ELF-1 (cell line): ENCODE measurements at regions not wholly inside any gene's neighbourhood (a gene's known extent, or its start where the extent isn't known, plus 50 kb on each side); places are given as distances from the start of the nearest gene placed in this dataset.

Experiments
- DNase-seq: peaks from one replicate; pipeline ENCODE4 v3.0.0-alpha.2; 2016; ENCODE audit warnings: low read depth, low spot score

DNA sequence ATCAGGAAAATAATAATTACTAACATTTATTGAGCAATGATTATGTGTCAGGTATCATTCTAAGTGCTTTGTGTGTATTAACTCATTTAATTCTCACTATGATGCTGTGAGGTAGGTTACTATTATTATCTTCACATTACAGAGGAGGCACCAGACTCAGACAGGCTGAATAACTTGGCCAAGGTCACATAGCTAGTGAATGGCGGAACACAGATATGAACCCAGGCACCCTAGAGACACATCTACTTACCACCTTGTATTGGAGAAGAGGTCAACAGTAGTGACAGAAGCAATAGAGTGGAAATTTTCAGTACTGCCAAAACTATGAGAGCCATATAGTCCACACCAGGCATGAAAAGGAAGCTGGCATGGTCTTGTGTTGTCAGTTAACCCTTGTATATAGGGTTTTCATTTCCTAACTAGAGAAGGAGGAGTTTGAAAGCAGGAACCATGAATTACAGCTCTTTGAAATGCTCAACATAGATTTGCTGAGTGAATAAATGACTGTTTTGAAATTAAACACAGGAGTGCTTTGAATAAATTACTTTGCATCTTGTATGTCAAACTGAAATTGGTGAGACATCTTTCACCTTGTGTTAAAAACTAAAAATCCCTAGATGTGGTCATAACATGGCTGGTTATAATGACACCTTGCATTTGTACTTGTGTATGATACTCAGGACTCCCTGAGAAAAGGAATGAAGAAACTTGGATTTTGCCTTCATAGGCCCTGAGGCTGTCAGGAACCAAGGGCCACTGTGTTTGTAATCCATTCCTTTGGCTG is 71.8 kb downstream of the RTL9 start:
- DNase-seq = no peak

DNA sequence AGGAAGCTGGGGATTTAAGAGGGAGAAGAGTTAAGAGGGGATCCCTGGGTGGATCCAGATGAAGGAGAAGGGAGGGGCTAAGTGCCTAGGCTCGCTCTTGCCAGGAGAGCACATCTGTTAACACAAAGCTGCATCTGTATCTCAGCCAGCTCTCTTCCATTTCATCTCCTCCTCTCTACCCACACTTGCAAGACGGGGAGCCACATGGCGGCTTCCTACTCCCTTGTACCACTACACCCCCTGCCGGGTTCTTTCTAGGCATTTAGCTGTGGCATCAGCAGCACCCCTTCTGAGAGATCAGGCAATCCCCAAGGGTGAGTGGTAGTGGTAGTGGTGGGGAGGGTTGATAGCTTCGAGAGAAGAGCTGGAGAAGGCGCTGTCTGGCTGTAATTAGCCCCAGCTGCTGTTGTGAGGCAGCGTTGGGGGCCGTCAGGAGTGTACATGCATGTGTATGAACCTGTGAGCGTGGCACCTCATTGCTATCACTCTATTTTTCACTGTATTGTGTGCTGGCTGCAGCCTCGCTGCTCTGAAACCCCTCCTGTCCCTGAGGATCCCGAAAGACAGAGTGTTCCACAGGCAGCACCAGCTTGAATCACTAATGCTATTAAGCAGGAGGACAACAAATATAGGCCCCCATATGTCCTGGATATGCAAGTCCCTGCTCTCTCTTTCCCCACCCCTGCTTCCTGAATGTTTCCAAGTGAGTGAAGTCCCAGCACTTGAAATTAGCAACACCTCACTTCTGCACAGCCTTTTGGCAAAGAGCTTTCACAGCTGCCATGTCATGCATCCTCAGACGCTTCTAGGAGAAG is 73.7 kb downstream of the RTL9 start:
- no peak for DNase-seq

DNA sequence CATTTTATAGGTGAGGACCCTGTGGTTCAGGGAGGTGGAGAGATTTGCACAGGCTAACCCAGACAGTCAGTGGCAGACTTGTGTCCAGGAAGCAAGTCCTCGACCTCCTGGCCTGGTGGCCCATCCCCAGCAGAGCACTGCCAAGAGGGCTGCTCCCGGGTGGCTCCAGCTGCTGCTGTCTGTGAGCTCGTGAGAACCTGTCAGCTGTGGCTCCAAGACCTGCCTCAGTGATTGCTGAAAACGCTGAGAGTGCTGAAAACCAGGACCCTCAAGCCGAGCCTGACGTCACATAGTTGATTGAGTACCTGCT is 74.2 kb downstream of the RTL9 start:
- no peak for DNase-seq

DNA sequence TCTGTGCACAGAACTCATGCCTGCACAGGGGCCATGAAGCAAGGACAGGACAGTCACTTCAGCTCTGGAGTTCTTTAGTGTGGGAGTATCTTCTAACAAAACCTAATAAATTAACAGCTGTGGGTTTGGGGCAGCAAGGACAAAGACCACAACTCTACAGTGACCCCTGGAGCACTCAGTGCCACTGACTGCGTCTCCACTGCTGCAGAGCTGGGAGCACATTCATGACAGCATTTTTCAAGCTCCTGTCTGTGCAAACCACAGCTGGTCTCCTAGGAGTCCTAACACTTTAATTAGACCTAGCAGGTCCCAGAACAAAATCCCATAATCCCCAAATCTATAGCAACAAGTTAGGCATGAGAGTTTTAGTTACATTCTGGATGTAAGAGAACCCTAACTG is 76.5 kb downstream of the RTL9 start:
- no peak for DNase-seq

DNA sequence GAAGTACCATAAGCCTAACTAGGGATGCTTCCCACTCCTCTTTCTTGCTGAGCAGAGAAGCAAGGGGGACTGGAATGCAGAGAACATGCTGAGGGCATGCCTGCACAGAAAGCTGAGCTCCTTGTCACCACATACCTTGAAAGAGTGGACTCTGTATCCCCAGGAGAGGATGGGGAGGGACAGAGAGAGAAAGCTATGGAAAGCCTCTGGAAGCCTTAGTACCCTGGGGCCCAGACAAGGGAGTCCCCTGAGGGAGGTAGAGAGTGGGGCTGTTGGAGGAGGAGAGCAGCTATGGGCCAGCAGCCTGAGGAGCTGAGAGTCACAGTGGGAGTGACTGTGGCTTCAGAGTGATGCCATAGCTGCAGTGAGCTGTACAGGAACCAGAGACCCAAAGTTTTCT is 77.9 kb downstream of the RTL9 start:
- DNase-seq = peak; percentile 16

DNA sequence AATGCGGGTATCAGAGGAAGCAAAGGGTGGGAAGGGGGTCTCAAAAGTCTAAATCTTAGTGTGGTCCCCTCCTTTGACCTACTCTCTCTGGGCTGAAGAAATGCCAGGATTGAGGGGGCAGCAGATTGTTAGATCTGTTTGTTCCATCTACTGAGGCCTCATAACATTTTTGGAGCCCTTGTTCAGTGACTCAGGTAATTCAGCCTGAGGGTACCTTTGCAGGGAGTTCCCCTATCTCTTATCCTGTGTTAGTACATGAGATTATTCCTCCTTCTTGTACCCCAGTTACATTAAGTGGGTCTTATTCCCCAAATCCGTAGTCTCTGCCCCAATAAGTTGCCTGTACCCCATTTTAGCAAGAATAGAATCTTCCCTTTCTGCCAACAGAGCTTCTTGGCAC is 79.0 kb downstream of the RTL9 start:
- DNase-seq = no peak

DNA sequence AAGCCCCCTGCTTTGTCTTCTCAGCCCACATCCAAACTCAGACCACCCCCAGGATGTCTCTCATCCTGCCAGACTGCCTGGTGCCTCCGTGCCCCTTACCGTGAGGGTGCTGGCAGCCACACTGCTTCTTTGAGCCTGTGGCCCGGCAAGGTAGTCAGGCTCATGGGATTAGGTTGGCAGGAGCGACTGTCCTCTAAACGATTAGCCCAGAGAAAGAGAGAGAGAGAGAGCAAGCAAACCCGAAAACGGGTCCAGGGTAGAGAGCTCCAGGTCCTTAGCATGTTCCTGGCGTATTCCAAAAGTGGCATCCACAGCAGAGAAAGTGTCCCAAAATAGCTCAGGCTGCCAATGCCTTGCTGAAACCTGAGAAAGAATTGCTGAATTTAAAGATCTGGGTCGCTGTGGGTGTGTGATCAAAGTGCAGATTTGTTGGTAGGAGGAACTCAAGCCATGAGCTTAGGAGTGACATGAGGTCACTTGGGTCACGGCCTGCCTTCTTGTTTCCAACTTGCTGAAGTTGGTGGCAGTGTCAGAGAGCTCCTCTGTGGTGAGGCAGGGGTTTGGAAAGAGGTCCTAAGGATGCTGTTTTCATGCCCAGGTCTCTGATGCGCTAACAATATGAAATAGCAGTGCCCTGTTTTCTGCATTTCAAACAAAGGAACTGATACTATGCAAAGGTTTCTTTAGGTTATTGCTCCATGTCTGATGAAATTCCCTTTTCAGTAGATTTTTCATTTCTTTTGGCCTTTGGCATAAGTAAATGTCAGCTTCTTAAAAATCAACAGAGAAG is 81.6 kb downstream of the RTL9 start:
- no peak for DNase-seq

DNA sequence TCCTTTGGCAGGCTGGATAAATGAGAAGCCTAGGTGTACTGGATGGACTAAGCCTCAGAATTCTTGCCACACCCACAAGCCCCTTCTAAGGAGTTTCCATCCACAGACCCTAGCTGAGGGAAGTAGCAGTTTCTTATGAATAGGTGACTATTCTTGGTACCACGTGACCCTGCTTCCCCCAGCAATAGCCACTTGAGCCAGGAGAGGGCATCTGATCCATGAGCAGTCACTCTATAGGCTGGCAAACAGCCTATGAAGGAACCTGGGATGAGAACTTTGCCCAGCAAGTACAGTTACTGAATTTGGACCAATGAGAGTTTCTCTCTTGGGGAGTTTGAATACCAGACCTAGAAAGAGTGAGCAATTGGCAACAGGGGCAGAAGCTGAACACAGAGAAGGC is 84.0 kb downstream of the RTL9 start:
- peak; percentile 54 for DNase-seq

DNA sequence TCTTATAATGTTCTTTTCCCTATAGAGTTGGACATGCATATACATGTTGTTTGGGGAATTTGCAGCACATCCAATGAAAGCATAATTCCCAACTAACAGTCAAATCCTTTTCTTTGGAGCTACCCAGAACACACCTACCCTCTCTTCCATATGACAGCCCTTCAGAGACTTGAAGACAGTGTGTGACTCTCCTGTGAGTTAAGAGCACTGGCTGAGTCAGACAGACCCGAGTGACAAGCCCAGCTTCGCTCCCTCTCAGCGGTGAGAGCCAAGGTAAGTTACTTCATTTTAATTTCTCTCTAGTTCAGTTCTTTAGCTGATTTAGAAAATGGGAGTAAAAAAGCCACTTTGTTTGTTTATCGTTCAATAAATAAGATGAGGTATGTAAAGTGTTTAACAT is 86.3 kb downstream of the RTL9 start:
- no peak for DNase-seq

DNA sequence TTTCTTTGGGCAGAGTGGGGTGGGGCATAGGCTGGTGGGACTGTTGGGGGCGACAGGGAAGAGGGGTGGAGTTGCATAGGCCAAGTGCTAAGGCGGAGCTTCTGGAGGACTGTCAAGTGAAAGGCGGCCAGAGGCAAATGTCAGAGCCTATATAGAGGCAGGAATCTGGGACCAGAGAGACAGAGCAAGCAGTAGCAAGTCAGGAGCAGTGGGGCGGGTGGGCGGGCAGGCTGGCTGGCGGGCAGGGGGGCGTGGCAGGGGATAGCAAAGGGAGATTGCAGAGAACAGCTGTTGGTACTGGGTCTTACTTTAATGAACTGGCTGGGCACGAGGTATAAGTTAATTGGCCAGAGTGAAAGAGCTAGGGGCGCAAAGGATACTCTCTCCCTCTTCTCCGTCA is 89.8 kb downstream of the RTL9 start:
- DNase-seq = peak; percentile 12

DNA sequence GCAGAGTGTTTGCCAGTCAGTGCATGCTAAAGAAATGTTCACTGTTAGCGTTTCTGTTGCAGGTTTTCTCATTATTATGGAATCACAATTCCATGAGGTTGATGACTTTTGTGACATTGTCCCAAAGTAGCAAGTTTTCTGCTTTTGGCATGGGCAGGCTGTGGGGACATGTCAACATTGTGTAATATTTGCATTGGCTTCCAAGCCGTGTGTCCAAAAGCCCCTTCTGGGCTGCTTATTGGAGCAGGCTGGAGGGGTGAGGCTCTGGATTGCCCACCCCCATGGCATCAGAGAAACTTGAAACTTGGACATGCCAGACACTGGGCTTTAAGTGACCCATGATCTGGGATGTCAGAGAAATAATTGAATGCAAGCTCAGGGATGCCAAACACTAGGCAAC is 90.7 kb downstream of the RTL9 start:
- no peak for DNase-seq

DNA sequence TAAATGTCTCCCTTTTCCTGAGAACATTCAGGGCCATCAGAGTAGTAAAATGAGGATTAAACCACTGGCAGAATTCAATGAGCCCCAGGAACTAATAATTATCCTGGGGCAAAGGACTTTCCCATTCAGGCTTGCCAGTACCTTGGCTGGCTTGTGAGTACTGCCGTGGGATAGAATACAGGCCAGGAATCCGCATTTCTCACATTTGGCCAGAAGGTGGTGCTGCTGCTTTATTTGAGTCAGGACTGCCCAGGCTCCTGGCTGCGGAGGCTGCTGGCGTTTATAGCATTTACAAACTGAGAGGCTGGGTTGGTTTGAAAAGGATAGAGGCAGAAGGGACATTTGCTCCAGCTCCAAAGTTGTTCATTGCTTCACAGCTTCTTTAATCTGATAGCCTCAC is 91.4 kb downstream of the RTL9 start:
- DNase-seq = peak; percentile 90

DNA sequence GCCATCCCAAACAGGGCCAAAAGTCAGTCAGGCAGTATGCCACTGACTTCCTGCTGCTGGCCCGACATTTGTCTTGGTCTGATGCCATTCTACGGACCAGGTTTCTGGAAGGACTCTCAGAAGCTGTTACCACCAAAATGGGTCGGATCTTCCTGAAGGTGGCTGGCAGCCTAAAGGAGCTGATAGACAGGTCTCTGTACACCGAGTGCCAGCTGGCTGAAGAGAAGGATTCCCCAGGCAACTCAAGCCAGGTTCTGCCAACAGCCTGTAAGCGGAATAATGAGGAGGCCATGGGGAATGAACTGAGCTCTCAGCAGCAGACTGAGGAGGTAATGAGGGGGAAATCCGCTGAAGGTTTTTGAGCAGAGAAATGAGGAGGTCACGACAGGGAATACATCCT is 95.7 kb downstream of the RTL9 start:
- DNase-seq = no peak

DNA sequence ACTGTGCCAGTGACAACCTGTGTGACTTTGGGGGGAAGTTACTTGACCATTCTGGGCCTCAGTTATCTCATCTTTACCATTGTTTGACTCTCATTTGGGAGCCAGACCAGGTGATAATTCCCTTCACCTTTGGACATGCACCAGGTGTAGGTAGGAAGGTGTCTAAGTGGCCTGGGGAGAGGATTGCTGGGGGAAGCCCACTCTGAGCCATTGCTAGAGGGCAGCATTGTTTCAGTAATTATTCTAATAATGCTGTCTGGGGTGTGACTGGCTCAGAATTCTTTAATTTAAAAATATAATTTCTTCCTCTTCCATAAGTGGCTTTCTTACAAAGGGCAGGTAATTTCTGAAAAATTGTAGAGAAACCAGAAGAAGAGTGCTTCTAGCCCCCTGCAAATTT is 104.3 kb downstream of the RTL9 start:
- DNase-seq = peak; percentile 16

DNA sequence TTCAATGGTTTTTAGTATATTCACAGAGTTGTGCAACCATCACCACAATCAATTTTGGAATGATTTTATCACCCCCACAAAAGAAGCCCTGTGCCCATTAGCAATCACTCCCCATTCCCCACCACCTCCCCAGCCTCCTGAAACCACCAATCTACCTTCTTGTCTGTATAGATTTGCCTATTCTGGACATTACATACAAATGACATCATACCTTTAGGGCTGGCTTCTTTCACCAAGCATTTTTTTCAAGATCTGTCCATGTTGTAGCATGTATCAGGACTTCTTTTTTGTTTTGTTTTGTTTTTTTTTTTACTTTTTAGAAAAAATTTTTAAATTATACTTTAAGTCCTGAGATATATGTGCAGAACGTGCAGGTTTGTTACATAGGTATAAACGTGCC is 108.1 kb downstream of the RTL9 start:
- no peak for DNase-seq

DNA sequence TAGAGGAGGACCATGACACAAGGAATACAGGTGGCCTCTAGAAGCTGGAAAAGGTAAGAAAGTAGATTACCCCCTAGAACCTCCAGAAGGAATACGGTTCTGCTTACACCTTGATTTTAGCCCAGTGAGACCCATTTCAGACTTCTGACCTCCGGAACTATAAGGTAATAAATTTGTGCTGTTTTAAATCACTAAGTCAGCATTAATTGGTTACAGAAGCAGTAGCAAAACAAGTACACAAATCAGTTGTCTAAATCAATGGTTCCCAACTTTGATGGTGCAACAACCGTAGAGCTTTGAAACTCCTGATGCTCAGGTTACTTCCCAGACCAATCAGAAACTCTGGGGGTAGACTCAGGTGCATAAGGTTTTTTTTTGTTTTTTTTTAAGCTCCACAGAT is 113.6 kb downstream of the RTL9 start:
- DNase-seq = no peak

DNA sequence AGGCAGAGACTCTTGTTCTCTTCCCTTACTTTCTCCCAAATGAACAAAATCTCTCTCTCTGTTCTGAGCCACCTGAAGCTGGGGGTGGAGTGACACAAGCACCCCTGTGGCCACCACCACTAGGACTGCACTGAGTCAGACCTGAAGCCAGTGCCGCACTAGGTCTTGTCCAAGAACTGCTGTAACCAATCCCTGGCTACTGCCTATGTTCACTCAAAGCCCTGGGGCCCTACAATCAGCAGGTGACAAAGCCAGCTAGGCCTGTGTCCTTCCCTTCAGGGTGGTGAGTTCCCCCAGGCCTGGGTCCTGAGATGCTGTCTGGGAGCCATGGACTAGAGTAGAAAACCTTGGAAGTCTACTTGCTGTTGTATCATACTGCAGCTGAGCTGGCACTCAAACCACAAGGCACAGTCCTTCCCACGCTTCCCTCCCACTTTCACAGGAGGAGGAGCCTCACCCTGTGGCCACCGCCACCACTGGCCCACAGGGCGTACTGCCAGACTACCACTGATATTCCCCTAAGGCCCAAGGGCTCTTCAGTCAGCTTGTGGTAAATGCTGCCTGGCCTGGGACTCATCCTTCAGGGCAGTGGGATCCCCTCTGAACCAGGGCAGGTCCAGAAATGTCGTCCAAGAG is 119.1 kb downstream of the RTL9 start:
- peak; percentile 5 for DNase-seq

DNA sequence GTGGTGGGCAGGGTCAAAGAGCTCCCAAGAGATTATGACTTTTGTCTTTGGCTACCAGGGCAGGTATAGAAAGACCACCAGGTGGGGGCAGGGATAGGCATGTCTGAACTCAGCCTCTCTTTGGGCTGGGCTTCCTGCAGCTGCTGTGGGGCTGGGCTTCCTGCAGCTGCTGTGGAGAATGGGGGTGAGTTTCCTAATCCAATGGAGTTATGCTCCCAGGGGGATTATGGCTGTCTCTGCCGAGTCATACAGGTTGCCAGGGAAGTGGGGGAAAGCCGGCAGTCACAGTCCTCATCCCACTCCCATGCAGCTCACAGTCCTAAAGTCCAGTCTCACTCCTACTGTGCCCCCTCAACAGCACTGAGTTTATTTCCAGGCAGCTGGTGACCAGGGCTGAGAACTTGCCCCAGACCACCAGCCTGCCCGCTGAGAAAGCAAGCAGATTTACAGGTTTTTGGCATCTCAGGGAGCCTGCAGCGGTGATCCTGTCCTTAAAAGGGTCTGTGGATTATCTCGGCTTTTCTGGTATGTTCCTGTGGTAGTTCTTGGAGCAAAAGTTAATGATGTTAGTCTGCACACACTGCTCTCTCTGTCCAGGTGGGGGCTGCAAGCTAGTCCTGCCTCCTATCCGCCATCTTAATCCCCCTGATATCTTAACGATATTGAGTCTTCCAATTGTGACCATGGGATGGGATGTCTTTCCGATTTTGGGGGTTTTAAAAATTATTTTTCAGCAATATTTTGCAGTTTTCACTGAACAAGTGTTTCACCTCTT is 133.4 kb downstream of the RTL9 start:
- DNase-seq = peak; percentile 14

DNA sequence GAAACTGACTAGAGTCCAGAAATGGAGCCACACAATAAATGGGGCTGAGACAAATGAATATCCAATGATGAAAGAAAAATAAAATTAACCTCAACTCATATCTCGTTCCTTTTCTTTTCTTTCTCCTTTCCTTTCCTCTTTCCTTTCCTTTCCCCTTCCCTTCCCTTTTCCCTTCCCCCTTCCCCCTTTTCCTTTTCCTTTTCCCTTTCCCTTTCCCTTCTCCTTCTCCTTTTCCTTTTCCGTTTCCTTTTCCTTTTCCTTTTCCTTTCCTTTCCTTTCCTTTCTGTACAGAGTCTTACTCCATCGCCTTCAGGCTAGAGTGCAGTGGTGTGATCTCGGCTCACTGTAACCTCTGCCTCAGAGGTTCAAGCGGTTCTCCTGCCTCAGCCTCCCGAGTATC is 146.3 kb downstream of the RTL9 start:
- no peak for DNase-seq

DNA sequence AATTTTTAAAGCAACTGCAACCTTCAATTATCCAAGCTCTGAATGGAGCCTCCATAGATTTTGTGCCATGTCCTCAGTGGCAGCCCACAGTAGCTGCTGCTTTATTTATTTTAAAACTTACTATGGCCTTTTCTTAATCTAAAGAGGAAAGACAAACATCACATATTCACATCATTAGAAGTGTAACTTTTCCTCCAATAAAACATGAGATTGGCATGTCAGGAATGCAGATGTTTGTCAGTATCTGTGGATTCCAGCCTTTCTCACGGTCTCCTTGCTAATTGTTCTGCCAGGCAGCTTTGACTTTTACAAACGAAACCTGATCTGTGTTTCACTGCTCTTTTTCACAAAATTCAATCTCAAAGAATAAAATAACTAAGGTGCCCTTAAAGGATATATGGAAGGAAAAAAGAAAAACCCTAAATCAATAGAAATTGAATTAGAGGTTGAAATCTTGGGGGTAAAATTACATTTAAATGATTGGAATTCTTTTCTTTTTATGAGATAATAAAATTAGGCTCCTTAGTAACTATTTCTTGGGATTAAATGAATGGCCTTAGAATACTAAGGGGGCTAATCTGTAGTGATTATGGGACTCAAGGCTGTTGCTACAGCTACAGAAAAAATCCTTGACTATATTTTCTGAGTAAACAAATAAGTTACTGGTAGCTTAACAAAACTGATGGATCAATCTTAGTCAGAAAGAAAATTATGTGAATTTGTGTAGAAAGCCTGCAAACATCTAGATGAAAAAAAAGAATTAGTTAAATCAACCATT is 151.3 kb downstream of the RTL9 start:
- peak; percentile 55 for DNase-seq

DNA sequence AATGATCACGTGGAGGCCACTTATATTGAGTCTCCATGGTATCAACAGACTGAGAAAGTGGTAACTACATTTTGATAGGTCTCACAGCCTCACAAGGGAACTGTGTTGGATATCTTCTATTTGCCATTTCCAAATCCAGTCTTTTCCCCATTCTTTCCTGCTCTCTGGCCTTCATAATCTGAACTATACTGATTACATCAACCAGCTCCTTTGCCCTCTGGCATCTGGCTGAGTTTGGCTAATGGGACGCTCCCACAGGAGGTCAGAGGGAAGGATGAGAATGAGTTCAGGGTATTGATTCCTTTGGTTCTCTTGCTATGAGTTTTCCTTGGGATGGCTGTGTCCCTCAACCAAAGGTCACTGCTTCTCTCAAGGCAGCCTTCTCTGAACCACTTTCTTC is 152.6 kb downstream of the RTL9 start:
- DNase-seq = no peak
